ENCODE measurements at regions not wholly inside any gene's neighbourhood (a gene's known extent, or its start where the extent isn't known, plus 50 kb on each side); places are given as distances from the start of the nearest gene placed in this dataset.

DNA sequence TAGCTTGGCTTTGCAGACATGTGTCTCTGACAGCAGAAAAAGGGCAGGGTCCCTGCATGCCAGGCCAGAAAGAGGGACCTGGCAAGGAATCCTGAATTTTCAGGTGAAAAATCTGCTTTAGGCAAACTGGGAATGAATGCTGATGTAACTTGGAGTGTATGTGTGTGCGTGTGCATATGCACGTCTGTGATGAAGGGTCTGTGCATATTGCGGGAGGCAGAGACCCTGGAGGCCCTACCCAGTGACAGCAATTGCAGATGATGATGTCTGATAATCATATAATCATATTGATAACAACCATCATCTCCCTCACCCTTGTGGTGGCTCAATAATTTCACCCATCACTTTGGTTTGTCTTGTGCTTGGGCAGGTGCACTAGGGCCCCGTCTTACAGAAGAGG is 80.7 kb upstream of the SDK2 start:
- no peaks in the 10 kb centered on the region for H3K27me3 ChIP-seq (ENCODE audit: control insufficient read depth, insufficient read depth, low read length)
- H3K4me3 ChIP-seq (ENCODE audit: low read length), result no peak overlapping the region
- H3K9ac ChIP-seq (ENCODE audit: low read length), result no peak overlapping the region
- no peaks in the 10 kb centered on the region for H3K36me3 ChIP-seq (ENCODE audit: control insufficient read depth, insufficient read depth, low read length)
- H3K4me1 ChIP-seq (ENCODE audit: control insufficient read depth, insufficient read depth, low read length), result no peaks in the 10 kb centered on the region
- no peaks in the 10 kb centered on the region for H3K9me3 ChIP-seq (ENCODE audit: control insufficient read depth, low read length)

DNA sequence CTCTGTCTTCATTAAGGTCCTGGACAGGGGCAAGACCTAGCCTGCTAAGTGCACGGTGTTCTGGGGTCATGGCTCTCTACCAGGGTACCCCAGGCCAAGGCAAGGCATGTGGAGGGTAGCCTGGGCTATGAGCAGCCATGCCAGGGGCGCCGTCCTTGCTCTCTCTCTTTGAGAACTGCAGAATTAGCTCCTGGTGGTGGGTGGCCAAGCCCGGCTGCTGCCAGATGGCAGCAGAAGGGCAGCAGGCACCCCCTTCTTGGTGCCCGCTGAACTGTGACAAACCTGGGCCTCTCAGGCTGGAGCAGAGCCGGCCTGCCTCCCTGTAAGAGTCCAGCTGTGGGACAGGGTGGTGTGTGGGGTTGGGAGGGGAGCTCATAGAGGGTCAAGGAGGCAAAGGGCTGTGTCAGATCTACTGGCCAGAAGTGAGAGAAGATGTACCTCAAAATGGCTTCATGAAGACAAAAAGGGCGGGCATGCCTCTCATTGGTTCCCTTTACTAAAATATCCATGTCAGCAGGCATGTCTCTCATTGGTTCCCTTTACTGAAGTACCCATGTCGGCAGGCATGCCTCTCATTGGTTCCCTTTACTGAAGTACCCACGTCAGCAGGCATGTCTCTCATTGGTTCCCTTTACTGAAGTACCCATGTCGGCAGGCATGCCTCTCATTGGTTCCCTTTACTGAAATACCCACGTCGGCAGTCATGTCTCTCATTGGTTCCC is 81.7 kb upstream of the SDK2 start:
- Histone ChIP-seq H3K9me3 (ENCODE audit: control insufficient read depth, low read length) (no peaks in the 10 kb centered on the region), H3K27me3 (ENCODE audit: control insufficient read depth, insufficient read depth, low read length) (no peaks in the 10 kb centered on the region), H3K4me1 (ENCODE audit: control insufficient read depth, insufficient read depth, low read length) (no peaks in the 10 kb centered on the region), H3K9ac (ENCODE audit: low read length) (no peak overlapping the region), H3K36me3 (ENCODE audit: control insufficient read depth, insufficient read depth, low read length) (no peaks in the 10 kb centered on the region), H3K4me3 (ENCODE audit: low read length) (no peak overlapping the region)

DNA sequence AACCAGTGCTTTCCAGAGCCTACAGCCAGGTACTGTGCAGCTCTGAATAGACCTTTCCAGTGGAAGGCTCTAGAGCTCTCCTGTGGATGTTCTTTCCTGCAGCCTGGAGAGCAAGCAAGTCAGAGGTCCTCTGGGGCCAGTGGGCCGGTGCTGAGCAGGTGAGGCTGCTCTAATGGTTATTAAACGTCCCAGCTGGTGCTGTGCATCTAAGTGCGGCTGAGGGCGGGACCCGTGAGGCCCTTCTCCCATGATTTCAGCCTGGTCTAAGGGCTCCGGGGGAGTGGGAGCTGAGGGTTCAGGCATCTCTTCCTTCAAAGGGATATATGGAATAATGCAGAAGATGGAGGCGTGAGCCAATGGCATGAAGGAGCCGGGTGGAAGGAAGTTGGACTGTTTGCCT is 83.7 kb upstream of the SDK2 start:
- Histone ChIP-seq H3K4me1 (ENCODE audit: control insufficient read depth, insufficient read depth, low read length) (no peaks in the 10 kb centered on the region), H3K9ac (ENCODE audit: low read length) (no peak overlapping the region), H3K9me3 (ENCODE audit: control insufficient read depth, low read length) (no peaks in the 10 kb centered on the region), H3K27me3 (ENCODE audit: control insufficient read depth, insufficient read depth, low read length) (no peaks in the 10 kb centered on the region), H3K4me3 (ENCODE audit: low read length) (no peak overlapping the region), H3K36me3 (ENCODE audit: control insufficient read depth, insufficient read depth, low read length) (no peaks in the 10 kb centered on the region)

DNA sequence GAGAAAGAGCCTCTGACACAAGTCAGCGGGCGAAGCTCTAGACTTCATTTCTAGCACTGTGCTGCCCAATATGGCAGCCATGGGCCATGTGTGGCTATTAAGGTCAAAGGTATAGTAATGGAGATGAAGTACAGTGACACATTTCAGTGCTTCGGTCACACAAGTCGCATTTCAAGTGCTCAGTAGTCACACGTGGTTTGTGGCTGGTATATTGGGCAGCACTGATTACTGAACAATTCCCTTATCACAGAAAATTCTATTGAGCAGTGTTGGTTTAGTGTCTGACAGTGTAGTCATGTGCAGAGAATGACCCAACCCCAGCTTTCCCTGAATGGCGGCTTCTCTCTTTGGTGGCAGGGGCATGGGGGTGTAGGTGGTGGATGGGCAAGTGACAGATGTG is 84.9 kb upstream of the SDK2 start:
- Histone ChIP-seq H3K9ac (ENCODE audit: low read length) (no peak overlapping the region), H3K4me3 (ENCODE audit: low read length) (no peak overlapping the region), H3K36me3 (ENCODE audit: control insufficient read depth, insufficient read depth, low read length) (no peaks in the 10 kb centered on the region), H3K9me3 (ENCODE audit: control insufficient read depth, low read length) (no peaks in the 10 kb centered on the region), H3K4me1 (ENCODE audit: control insufficient read depth, insufficient read depth, low read length) (no peaks in the 10 kb centered on the region), H3K27me3 (ENCODE audit: control insufficient read depth, insufficient read depth, low read length) (no peaks in the 10 kb centered on the region)

DNA sequence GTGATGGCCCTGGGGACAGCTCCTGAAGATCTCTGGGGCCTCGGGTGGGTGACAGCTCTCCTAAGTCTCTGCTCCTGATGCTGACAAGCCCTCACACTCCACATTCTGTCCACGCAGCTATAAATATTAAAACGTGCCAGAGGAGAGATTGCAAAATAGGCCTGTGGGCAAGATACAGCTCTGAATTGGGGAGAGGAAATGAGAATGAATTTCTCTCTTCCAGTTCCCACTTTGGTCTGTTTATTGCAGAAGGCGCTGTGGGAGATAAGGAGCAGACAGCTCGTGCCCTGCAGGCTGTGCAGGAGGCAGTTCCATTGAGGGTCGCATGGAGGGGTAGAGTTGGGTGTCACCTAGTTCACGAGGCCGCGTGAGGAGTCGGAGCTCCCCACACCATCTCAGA is 87.5 kb upstream of the SDK2 start:
- Histone ChIP-seq H3K4me3 (ENCODE audit: low read length) (no peak overlapping the region), H3K9me3 (ENCODE audit: control insufficient read depth, low read length) (no peaks in the 10 kb centered on the region), H3K9ac (ENCODE audit: low read length) (no peak overlapping the region), H3K27me3 (ENCODE audit: control insufficient read depth, insufficient read depth, low read length) (peaks cover 6% of the 10 kb centered on the region), H3K36me3 (ENCODE audit: control insufficient read depth, insufficient read depth, low read length) (no peaks in the 10 kb centered on the region), H3K4me1 (ENCODE audit: control insufficient read depth, insufficient read depth, low read length) (no peaks in the 10 kb centered on the region)

DNA sequence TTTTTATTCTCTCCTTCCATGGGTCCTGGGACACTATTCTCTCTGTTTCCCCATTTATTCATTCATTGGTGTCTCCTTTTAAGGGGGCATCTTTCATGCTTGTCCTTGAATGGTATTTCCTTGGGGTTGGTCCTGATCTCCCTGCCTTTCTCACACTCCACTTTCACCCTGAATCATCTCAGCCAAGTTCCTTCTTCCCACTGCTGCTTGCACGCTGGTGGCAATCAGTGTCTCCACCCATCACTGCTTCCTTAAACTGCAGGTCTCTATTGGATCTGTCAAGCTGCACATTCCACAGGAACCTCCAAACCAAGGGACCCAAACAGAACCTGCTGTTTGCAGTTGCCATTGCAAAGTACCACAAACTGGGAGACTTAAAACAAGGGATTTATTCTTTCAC is 89.3 kb upstream of the SDK2 start:
- no peaks in the 10 kb centered on the region for H3K9me3 ChIP-seq (ENCODE audit: control insufficient read depth, low read length)
- peaks cover 13% of the 10 kb centered on the region for H3K27me3 ChIP-seq (ENCODE audit: control insufficient read depth, insufficient read depth, low read length)
- H3K9ac ChIP-seq (ENCODE audit: low read length), result no peak overlapping the region
- no peaks in the 10 kb centered on the region for H3K36me3 ChIP-seq (ENCODE audit: control insufficient read depth, insufficient read depth, low read length)
- H3K4me1 ChIP-seq (ENCODE audit: control insufficient read depth, insufficient read depth, low read length), result no peaks in the 10 kb centered on the region
- no peak overlapping the region for H3K4me3 ChIP-seq (ENCODE audit: low read length)

DNA sequence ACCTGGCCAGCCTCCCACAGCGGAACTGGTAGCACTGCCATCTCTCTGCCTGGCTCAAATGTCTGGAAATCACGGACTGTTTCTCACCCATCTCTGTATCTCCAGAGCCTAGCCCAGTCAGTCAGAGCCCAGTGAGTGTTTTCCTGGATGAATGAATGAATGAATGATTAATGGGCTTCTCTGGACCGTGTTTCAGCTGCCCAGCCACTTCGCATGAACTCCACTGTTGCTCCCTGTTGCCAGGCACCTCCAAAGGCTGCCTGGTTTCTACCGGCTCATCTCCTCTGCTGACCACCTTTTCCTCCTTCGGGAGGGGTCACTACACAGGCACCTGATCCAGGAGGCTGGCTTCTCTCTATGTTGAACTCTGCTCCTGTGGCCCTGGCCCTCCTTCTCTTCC is 91.0 kb upstream of the SDK2 start:
- no peaks in the 10 kb centered on the region for H3K36me3 ChIP-seq (ENCODE audit: control insufficient read depth, insufficient read depth, low read length)
- no peaks in the 10 kb centered on the region for H3K9me3 ChIP-seq (ENCODE audit: control insufficient read depth, low read length)
- no peak overlapping the region for H3K4me3 ChIP-seq (ENCODE audit: low read length)
- H3K9ac ChIP-seq (ENCODE audit: low read length), result no peak overlapping the region
- H3K4me1 ChIP-seq (ENCODE audit: control insufficient read depth, insufficient read depth, low read length), result peaks cover 1% of the 10 kb centered on the region
- H3K27me3 ChIP-seq (ENCODE audit: control insufficient read depth, insufficient read depth, low read length), result peaks cover 25% of the 10 kb centered on the region

DNA sequence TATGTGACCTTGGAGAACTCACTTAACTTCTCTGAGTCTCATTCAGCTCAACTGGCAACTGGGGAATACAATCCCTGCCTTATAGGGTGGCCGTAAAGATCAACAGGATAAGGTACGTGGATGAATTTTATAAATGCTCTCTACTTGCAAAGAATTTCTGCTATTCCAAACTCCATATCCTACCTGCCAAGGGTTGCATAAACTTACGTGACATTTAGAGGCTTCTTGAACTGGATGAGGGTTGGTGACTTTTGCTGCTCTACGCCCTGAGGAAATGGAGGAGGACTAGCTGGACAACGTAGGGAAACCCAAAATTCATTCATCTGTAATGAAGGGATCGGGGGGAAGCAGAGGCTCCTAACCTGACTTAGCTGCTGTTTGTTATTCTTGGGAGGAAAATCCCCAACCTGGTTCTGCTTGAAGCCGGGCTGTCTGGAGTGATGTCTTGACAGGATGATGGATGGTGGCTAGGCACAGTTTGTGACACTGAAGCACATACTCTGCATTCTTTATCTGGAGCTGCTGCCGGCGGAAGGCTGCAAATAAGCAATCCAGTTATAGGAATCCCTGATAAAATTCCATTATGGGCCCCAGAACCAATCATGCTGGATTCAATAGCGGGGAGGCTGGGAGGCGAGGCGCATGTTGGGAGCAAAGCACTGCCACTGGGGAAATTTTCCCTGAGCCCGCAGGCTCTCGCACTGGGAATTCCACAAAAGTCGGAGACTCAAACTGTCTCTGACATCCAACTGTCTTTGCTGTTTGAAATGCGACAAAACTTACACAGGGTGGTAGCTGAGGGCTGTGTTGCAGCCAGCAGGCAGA is 94.7 kb upstream of the SDK2 start:
- Histone ChIP-seq H3K27me3 (ENCODE audit: control insufficient read depth, insufficient read depth, low read length) (peaks cover 31% of the 10 kb centered on the region), H3K4me3 (ENCODE audit: low read length) (no peak overlapping the region), H3K4me1 (ENCODE audit: control insufficient read depth, insufficient read depth, low read length) (peaks cover 3% of the 10 kb centered on the region)

DNA sequence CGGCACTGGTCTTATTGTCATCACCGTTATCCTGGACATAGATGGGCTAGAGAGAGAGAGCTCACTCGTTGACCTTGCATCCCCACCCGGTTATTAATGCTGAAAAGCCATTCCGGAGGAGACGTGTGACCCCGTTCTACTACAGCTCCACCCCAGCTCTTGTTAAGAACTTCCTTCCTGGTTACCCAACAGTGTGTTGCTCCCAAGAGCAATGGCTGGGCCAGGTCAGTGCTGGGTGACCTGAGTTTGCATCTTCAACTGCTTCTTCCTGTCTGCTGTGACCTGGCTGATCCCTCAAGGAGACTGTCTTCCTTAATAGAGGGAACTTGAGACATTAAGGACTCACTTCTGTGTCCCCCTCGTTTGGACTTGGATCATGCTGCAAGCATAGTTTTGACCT is 96.1 kb upstream of the SDK2 start:
- H3K9ac ChIP-seq (ENCODE audit: low read length), result no peak overlapping the region
- peaks cover 7% of the 10 kb centered on the region for H3K4me1 ChIP-seq (ENCODE audit: control insufficient read depth, insufficient read depth, low read length)
- peaks cover 25% of the 10 kb centered on the region for H3K27me3 ChIP-seq (ENCODE audit: control insufficient read depth, insufficient read depth, low read length)

More for the DNA sequence above, 94.7 kb upstream of the SDK2 start:
- H3K36me3 ChIP-seq (ENCODE audit: control insufficient read depth, insufficient read depth, low read length), result no peaks in the 10 kb centered on the region
- no peaks in the 10 kb centered on the region for H3K9me3 ChIP-seq (ENCODE audit: control insufficient read depth, low read length)
- H3K9ac ChIP-seq (ENCODE audit: low read length), result no peak overlapping the region

DNA sequence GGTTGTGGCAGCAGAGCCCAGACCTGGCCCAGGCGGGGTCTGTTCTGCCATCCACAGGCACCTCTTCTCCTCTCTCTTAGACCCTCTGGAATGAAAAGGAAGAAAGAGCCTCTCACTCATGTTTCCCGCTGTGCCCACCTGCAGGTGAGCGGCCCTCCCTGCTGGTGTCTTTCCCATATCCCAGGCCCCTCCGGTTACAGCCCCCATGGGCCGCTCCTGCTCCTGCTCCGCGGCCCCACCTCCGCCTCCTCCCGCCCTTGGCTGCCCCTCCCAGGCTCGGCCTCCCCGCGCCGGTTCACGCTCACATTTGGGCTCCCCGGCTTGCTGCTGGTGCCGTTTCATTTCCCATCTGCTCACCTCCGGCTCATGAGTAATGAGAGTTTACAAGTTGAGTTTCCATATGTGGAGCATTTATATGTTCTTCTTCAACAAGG is 98.7 kb upstream of the SDK2 start:
- Histone ChIP-seq H3K4me3 (ENCODE audit: low read length) (no peak overlapping the region), H3K9ac (ENCODE audit: low read length) (no peak overlapping the region), H3K36me3 (ENCODE audit: control insufficient read depth, insufficient read depth, low read length) (no peaks in the 10 kb centered on the region), H3K27me3 (ENCODE audit: control insufficient read depth, insufficient read depth, low read length) (peaks cover 32% of the 10 kb centered on the region), H3K4me1 (ENCODE audit: control insufficient read depth, insufficient read depth, low read length) (peaks cover 28% of the 10 kb centered on the region), H3K9me3 (ENCODE audit: control insufficient read depth, low read length) (no peaks in the 10 kb centered on the region)

More for the DNA sequence above, 96.1 kb upstream of the SDK2 start:
- no peaks in the 10 kb centered on the region for H3K9me3 ChIP-seq (ENCODE audit: control insufficient read depth, low read length)
- no peak overlapping the region for H3K4me3 ChIP-seq (ENCODE audit: low read length)
- H3K36me3 ChIP-seq (ENCODE audit: control insufficient read depth, insufficient read depth, low read length), result no peaks in the 10 kb centered on the region

DNA sequence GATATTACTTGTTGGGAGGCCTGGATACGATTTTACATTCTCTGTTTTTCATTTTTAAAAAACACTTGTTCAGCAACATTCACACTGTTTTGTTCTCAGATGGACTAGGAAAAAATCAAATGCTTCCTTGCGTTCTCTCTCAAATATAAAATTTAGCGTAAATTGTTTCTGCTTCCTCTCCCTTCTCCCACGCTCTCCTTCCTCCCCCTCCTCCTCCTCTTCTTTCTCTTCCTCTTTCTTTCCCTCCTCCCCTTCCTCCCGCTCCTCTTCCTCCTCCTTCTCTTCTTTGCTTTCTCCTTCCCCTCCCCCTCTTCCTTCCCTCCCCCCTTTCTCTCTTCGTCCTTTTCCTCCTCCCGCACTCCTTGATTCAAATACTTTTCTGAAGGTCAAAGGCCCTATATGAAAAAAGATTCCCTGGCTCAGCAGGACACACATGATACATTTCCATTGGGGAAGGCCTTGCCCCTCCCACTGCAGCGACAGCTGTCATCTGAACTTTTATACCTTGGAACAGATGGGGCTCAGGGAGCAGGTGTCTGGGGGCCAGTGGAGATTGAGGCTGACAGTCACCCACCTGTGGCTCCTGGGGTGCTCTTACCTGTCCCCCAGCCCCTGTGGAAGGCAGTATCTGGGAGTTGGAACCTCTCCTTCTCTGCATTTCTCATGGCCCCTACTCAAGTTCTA is 99.4 kb upstream of the SDK2 start:
- H3K4me3 ChIP-seq (ENCODE audit: low read length), result no peak overlapping the region
- peaks cover 27% of the 10 kb centered on the region for H3K27me3 ChIP-seq (ENCODE audit: control insufficient read depth, insufficient read depth, low read length)
- no peaks in the 10 kb centered on the region for H3K36me3 ChIP-seq (ENCODE audit: control insufficient read depth, insufficient read depth, low read length)
- H3K4me1 ChIP-seq (ENCODE audit: control insufficient read depth, insufficient read depth, low read length), result peaks cover 28% of the 10 kb centered on the region
- H3K9me3 ChIP-seq (ENCODE audit: control insufficient read depth, low read length), result no peaks in the 10 kb centered on the region
- H3K9ac ChIP-seq (ENCODE audit: low read length), result no peak overlapping the region

DNA sequence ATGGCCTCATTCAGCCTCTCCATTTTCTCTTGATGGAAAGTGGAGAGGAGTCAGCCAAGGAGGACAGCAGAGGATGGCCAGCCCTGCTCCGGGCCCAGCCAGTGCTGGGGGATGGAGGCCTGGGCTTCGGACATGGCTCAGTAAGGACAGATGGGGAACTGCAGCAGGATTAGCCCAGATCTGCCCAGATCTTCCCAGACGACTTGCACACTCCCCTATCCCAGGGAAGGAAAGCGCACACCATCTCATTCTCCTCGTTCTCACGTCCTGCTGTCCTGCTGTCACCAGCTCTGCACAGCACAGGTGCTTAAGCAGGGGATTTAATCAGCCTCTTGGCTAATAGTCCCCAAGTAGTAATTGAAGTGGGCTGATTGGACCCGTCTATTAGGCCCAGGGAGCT is 100.2 kb upstream of the SDK2 start:
- H3K9me3 ChIP-seq (ENCODE audit: control insufficient read depth, low read length), result no peaks in the 10 kb centered on the region
- peaks cover 28% of the 10 kb centered on the region for H3K4me1 ChIP-seq (ENCODE audit: control insufficient read depth, insufficient read depth, low read length)
- no peaks in the 10 kb centered on the region for H3K36me3 ChIP-seq (ENCODE audit: control insufficient read depth, insufficient read depth, low read length)
- peaks cover 20% of the 10 kb centered on the region for H3K27me3 ChIP-seq (ENCODE audit: control insufficient read depth, insufficient read depth, low read length)
- no peak overlapping the region for H3K9ac ChIP-seq (ENCODE audit: low read length)
- H3K4me3 ChIP-seq (ENCODE audit: low read length), result no peak overlapping the region
